ENCODE measurements at regions not wholly inside any gene's neighbourhood (a gene's known extent, or its start where the extent isn't known, plus 50 kb on each side); places are given as distances from the start of the nearest gene placed in this dataset.

DNA sequence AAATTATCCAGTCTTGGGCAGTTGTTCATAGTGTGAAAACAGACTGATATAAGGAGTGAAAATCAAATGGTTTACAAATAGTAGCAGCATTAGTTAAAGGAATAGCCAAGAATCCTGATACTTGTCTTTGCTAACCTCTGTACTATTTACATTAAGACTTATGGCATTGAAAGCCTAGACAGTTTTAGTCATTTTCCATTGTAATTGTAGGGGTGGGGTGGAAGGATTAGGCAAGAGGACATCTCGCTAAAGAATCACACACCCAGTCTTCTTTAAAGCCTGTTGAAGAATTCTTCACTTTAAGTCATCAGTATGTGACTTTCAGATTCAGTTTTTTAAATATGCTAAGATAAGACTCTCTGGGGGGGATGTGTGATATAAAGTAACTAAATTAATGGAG lies 207.5 kb upstream of the PHACTR1 start:
- H2BK15ac ChIP-seq (ENCODE audit: low read length) = no peak overlapping the region
- no peak overlapping the region for H2BK12ac ChIP-seq (ENCODE audit: low read depth, low read length)
- ChIA-PET POLR2A (ENCODE audit: partially characterized antibody) (no interaction called here), CTCF (ENCODE audit: partially characterized antibody) (interaction anchor here (1.3 kb wide), 1 partner anchor 9 kb away, joined by 3 read pairs; no protein-coding TSS in a partner anchor)
- H3K79me1 ChIP-seq (ENCODE audit: low read depth, low read length) = no peaks in the 10 kb centered on the region
- H2BK20ac ChIP-seq (ENCODE audit: low read length) = no peak overlapping the region
- H3K4me3 ChIP-seq (ENCODE audit: extremely low read depth in 1 of 4, insufficient read depth in 2 of 4, low read depth in 3 of 4, low read length in 4 of 4) = no peak overlapping the region
- H3K36me3 ChIP-seq (ENCODE audit: control insufficient read depth in 2 of 4, insufficient read depth in 4 of 4, low read length in 3 of 4) = no peaks in the 10 kb centered on the region
- no peak overlapping the region for H2AK5ac ChIP-seq (ENCODE audit: low read depth, low read length)
- no peak overlapping the region for H2BK120ac ChIP-seq (replicated peaks; ENCODE audit: low read depth, low read length)
- FAIRE-seq = no peak
- no peak overlapping the region for H3K9ac ChIP-seq (replicated peaks in 1 of 4; ENCODE audit: extremely low read depth in 1 of 4, low read depth in 3 of 4, low read length in 3 of 4)
- no peaks in the 10 kb centered on the region for H3K27me3 ChIP-seq (replicated peaks in 1 of 4; ENCODE audit: control insufficient read depth in 3 of 4, extremely low read depth in 1 of 4, insufficient read depth in 3 of 4, low read length in 3 of 4)
- H3K23ac ChIP-seq (ENCODE audit: insufficient read length) = no peak overlapping the region
- H3K56ac ChIP-seq (replicated peaks; ENCODE audit: insufficient read length, low read depth, low read length) = no peak overlapping the region
- no peaks in the 10 kb centered on the region for H3K9me3 ChIP-seq (ENCODE audit: insufficient read depth in 2 of 2, low read depth in 1 of 2, low read length in 1 of 2)
- H3K18ac ChIP-seq (ENCODE audit: extremely low read depth, low read length) = no peak overlapping the region
- H4K8ac ChIP-seq (ENCODE audit: extremely low read depth, insufficient read depth, low read length) = no peak overlapping the region
- no peak for DNase-seq (ENCODE audit: low read depth in 1 of 2, low spot score in 2 of 2)
- no peak overlapping the region for H2BK5ac ChIP-seq (ENCODE audit: low read depth, low read length)
- no peak overlapping the region for H3K27ac ChIP-seq (ENCODE audit: low read depth, low read length)
- H3K4ac ChIP-seq (replicated peaks; ENCODE audit: insufficient read length, low read depth, low read length) = no peak overlapping the region
- no peaks in the 10 kb centered on the region for H3K4me1 ChIP-seq (replicated peaks in 1 of 4; ENCODE audit: control insufficient read depth in 3 of 4, insufficient read depth in 4 of 4, low read length in 3 of 4)
- H3K23me2 ChIP-seq (ENCODE audit: low read depth, low read length) = no peaks in the 10 kb centered on the region
- TF ChIP-seq TBP (IDR thresholded peaks at IDR 0.05; ENCODE audit: low read depth, low read length) (no peak), RFX5 (IDR thresholded peaks at IDR 0.05; ENCODE audit: borderline replicate concordance, low read depth, low read length) (no peak), RBBP5 (IDR thresholded peaks at IDR 0.05; ENCODE audit: borderline replicate concordance, low read depth, low read length) (no peak), TCF12 (IDR thresholded peaks at IDR 0.05; ENCODE audit: low read depth, low read length) (no peak)
- no peak overlapping the region for H4K5ac ChIP-seq (ENCODE audit: insufficient read length, low read depth, low read length)
- no peak overlapping the region for H4K91ac ChIP-seq (replicated peaks; ENCODE audit: insufficient read length, low read length)
- H3K79me2 ChIP-seq (ENCODE audit: control insufficient read depth in 1 of 2, insufficient read depth in 2 of 2, low read length in 2 of 2) = no peaks in the 10 kb centered on the region
- H2AFZ ChIP-seq (ENCODE audit: low read length) = no peak overlapping the region
- WGBS, 2 experiments (ENCODE audit: extremely low coverage in 1 of 2, insufficient coverage in 1 of 2, insufficient read length in 1 of 2, insufficient replicate concordance in 2 of 2, low coverage in 1 of 2, low lambda C conversion rate in 2 of 2, missing lambda C conversion rate in 1 of 2) = 100% methylated on average over 1 of the region's 1 CpG; no CpG with 5 or more reads in 1 of the 2 experiments
- H3K4me2 ChIP-seq (ENCODE audit: insufficient read depth in 1 of 2, low read depth in 2 of 2, low read length in 2 of 2) = no peak overlapping the region
- H4K20me1 ChIP-seq (replicated peaks in 1 of 2; ENCODE audit: control insufficient read depth in 1 of 2, insufficient read depth in 2 of 2, low read length in 2 of 2) = no peaks in the 10 kb centered on the region
- H3K14ac ChIP-seq (ENCODE audit: insufficient read length) = no peak overlapping the region

Measured in H1 (cell line).